H9 (cell line): ENCODE measurements at regions not wholly inside any gene's neighbourhood (a gene's known extent, or its start where the extent isn't known, plus 50 kb on each side); places are given as distances from the start of the nearest gene placed in this dataset.

Source experiments
- DNase-seq: peaks from one replicate; pipeline ENCODE4 v3.0.0-alpha.2; 2017
- H2AFZ ChIP-seq: one replicate; pipeline ENCODE4 v1.6.1; 2013; ENCODE audit warnings: mild to moderate bottlenecking, low read length, control low read depth, moderate library complexity
- H2AK5ac ChIP-seq: 2 replicates; pipeline ENCODE4 v1.6.1; 2013; ENCODE audit warnings: low read length, control low read depth, mixed read lengths; ENCODE audit not compliant: insufficient read length
- H2BK120ac ChIP-seq: one replicate; pipeline ENCODE4 v1.6.1; 2013; ENCODE audit warnings: low read depth, mild to moderate bottlenecking, low read length, control low read depth, inconsistent platforms; ENCODE audit not compliant: poor library complexity, severe bottlenecking
- H2BK12ac ChIP-seq: 2 replicates; pipeline ENCODE4 v1.6.1; 2013; ENCODE audit warnings: low read length, control low read depth, mixed read lengths, low read depth; ENCODE audit not compliant: insufficient read length
- H2BK15ac ChIP-seq: 2 replicates; pipeline ENCODE4 v1.6.1; 2013; ENCODE audit warnings: low read depth, low read length, control low read depth
- H2BK20ac ChIP-seq: one replicate; pipeline ENCODE4 v1.6.1; 2013; ENCODE audit warnings: low read depth, mild to moderate bottlenecking, low read length, control low read depth, inconsistent platforms; ENCODE audit not compliant: poor library complexity, severe bottlenecking
- H2BK5ac ChIP-seq: 2 replicates; pipeline ENCODE4 v1.6.1; 2013; ENCODE audit warnings: low read length, control low read depth, mixed read lengths; ENCODE audit not compliant: insufficient read length
- H3K14ac ChIP-seq: 2 replicates; pipeline ENCODE4 v1.6.1; 2013; ENCODE audit warnings: low read length, control low read depth; ENCODE audit not compliant: insufficient read depth
- H3K18ac ChIP-seq: 2 replicates; pipeline ENCODE4 v1.6.1; 2013; ENCODE audit warnings: low read depth, mild to moderate bottlenecking, mixed read lengths, low read length, control low read depth; ENCODE audit not compliant: insufficient read length
- H3K23ac ChIP-seq: 2 replicates; pipeline ENCODE4 v1.6.1; 2013; ENCODE audit warnings: low read length, control low read depth, mixed read lengths, low read depth; ENCODE audit not compliant: insufficient read length
- H3K23me2 ChIP-seq: 2 replicates; pipeline ENCODE4 v1.6.1; 2013; ENCODE audit warnings: low read depth, mild to moderate bottlenecking, mixed read lengths, low read length, control low read depth; ENCODE audit not compliant: insufficient read length, poor library complexity, severe bottlenecking
- H3K27ac ChIP-seq: 2 replicates; pipeline ENCODE4 v1.5.1; 2013; ENCODE audit warnings: low read length, control low read depth, mixed read lengths, low read depth; ENCODE audit not compliant: insufficient read length
- H3K27me3 ChIP-seq: 2 replicates; pipeline ENCODE4 v1.6.1; 2013; ENCODE audit warnings: low read length, control low read depth, inconsistent platforms; ENCODE audit not compliant: insufficient read depth
- H3K4ac ChIP-seq: 2 replicates; pipeline ENCODE4 v1.6.1; 2013; ENCODE audit warnings: low read depth, mild to moderate bottlenecking, control low read depth, inconsistent platforms, low read length, moderate library complexity
- H3K4me1 ChIP-seq: 2 replicates; pipeline ENCODE4 v1.6.1; 2013; ENCODE audit warnings: low read length, control low read depth, inconsistent platforms; ENCODE audit not compliant: insufficient read depth
- H3K4me2 ChIP-seq: 2 replicates; pipeline ENCODE4 v1.6.1; 2013; ENCODE audit warnings: low read length, control low read depth, mixed read lengths; ENCODE audit not compliant: insufficient read length, insufficient read depth
- H3K56ac ChIP-seq: 2 replicates; pipeline ENCODE4 v1.6.1; 2013; ENCODE audit warnings: low read depth, mild to moderate bottlenecking, mixed read lengths, low read length, control low read depth; ENCODE audit not compliant: insufficient read length
- H3K79me1 ChIP-seq: 2 replicates; pipeline ENCODE4 v1.6.1; 2013; ENCODE audit warnings: low read depth, mild to moderate bottlenecking, moderate library complexity, low read length, control low read depth, inconsistent platforms; ENCODE audit not compliant: insufficient read depth, poor library complexity, severe bottlenecking
- H3K79me2 ChIP-seq: 2 replicates; pipeline ENCODE4 v1.6.1; 2013; ENCODE audit warnings: low read length, control low read depth, inconsistent platforms; ENCODE audit not compliant: insufficient read depth
- H3K9ac ChIP-seq: 2 replicates; pipeline ENCODE4 v1.6.1; 2013; ENCODE audit warnings: low read length, control low read depth, mixed read lengths; ENCODE audit not compliant: insufficient read length; ENCODE audit errors: extremely low read depth
- H3K9me3 ChIP-seq: one replicate; pipeline ENCODE4 v1.6.1; 2013; ENCODE audit warnings: low read depth, low read length, inconsistent platforms; ENCODE audit not compliant: control insufficient read depth
- H3T11ph ChIP-seq: one replicate; pipeline ENCODE4 v1.6.1; 2013; ENCODE audit warnings: mild to moderate bottlenecking, low read length, control low read depth, inconsistent platforms
- H4K20me1 ChIP-seq: one replicate; pipeline ENCODE4 v1.6.1; 2013; ENCODE audit not compliant: control insufficient read depth, insufficient read length, insufficient read depth
- H4K5ac ChIP-seq: 2 replicates; pipeline ENCODE4 v1.6.1; 2013; ENCODE audit warnings: low read depth, mild to moderate bottlenecking, mixed read lengths, low read length, control low read depth; ENCODE audit not compliant: insufficient read length
- H4K8ac ChIP-seq: replicated peaks from 2 replicates; pipeline ENCODE4 v1.6.1; 2013; ENCODE audit warnings: low read length, control low read depth, mixed read lengths, low read depth; ENCODE audit not compliant: insufficient read length
- H4K91ac ChIP-seq: 2 replicates; pipeline ENCODE4 v1.6.1; 2013; ENCODE audit warnings: low read depth, mild to moderate bottlenecking, moderate library complexity, mixed read lengths, low read length, control low read depth; ENCODE audit not compliant: insufficient read length
- H3K27ac Mint-ChIP-seq, 3 experiments: 2 replicates in 2 of 3; 3 replicates in 1 of 3; pipeline ENCODE4 v1.8.0; 2020 to 2021; ENCODE audit warnings: mixed read lengths in 3 of 3, mild to moderate bottlenecking in 1 of 3, moderate library complexity in 1 of 3
- H3K27me3 Mint-ChIP-seq: 2 replicates; pipeline ENCODE4 v1.8.0; 2021; ENCODE audit warnings: low read depth, mild to moderate bottlenecking, moderate library complexity, mixed read lengths
- H3K36me3 Mint-ChIP-seq, 3 experiments: 2 replicates in 2 of 3; 3 replicates in 1 of 3; pipeline ENCODE4 v1.8.0; 2020 to 2021; ENCODE audit warnings: low read depth in 3 of 3, mixed read lengths in 3 of 3; ENCODE audit not compliant: insufficient read depth in 1 of 3
- H3K4me1 Mint-ChIP-seq, 2 experiments: 2 replicates each; pipeline ENCODE4 v1.8.0; 2020; ENCODE audit warnings: mixed read lengths in 2 of 2
- H3K4me3 Mint-ChIP-seq, 2 experiments: 2 replicates in 1 of 2; 3 replicates in 1 of 2; pipeline ENCODE4 v1.8.0; 2020 to 2021; ENCODE audit warnings: mild to moderate bottlenecking in 2 of 2, mixed read lengths in 2 of 2, moderate library complexity in 1 of 2
- H3K9me3 Mint-ChIP-seq, 2 experiments: 2 replicates in 1 of 2; 3 replicates in 1 of 2; pipeline ENCODE4 v1.8.0; 2020; ENCODE audit warnings: mild to moderate bottlenecking in 2 of 2, mixed read lengths in 2 of 2, moderate library complexity in 1 of 2
- WGBS: extraction: QIAGEN DNeasy Blood & Tissue Kit; methylation state at CpG from one replicate; pipeline ENCODE4 v1.1.7; 2013; ENCODE audit warnings: missing lambda C conversion rate, low lambda C conversion rate, mixed read lengths; ENCODE audit not compliant: insufficient read length; ENCODE audit errors: extremely low coverage; 5-methylcytosine and 5-hydroxymethylcytosine counted together
- TF ChIP-seq, protein P1 (sequence below): fragments of 200-600 bp; sonication (generic); conservative IDR thresholded peaks from 3 replicates; pipeline ENCODE4 v1.8.0; 2021; ENCODE audit warnings: antibody characterized with exemption, mild to moderate bottlenecking

GRCh38 chr5:24791326-24791725 lies 146.5 kb upstream of the CDH10 start:
- no peak overlapping the region for H4K91ac ChIP-seq
- H3K4me1 Mint-ChIP-seq, result peaks cover 2 to 3% of the 10 kb centered on the region in 2 experiments; a peak in 3 of 4 replicates
- H3K27ac Mint-ChIP-seq, result peak overlapping the region in 2 of 3 experiments; percentile 82 to 87; a peak in 4 of 7 replicates
- H3K4me1 ChIP-seq, result no peaks in the 10 kb centered on the region
- no peaks in the 10 kb centered on the region for H3K27me3 ChIP-seq
- H3K79me1 ChIP-seq, result no peaks in the 10 kb centered on the region
- H2BK15ac ChIP-seq, result no peak overlapping the region
- H3K9me3 ChIP-seq, result no peaks in the 10 kb centered on the region
- no peak overlapping the region for H3K4me3 Mint-ChIP-seq
- no peak overlapping the region for H3K27ac ChIP-seq
- no peak overlapping the region for H3K23ac ChIP-seq
- no peak overlapping the region for H2AK5ac ChIP-seq
- no CpG with 5 or more reads among the region's 4 CpGs for WGBS
- DNase-seq, result no peak
- no peak overlapping the region for H2BK20ac ChIP-seq
- H2BK120ac ChIP-seq, result no peak overlapping the region
- no peak overlapping the region for H3K14ac ChIP-seq
- no peak overlapping the region for H3K56ac ChIP-seq
- H3K9me3 Mint-ChIP-seq, result no peaks in the 10 kb centered on the region
- H4K20me1 ChIP-seq, result no peaks in the 10 kb centered on the region
- no peaks in the 10 kb centered on the region for H3K79me2 ChIP-seq
- no peaks in the 10 kb centered on the region for H3K27me3 Mint-ChIP-seq
- H3K9ac ChIP-seq, result no peak overlapping the region
- no peak overlapping the region for H2BK12ac ChIP-seq
- H2BK5ac ChIP-seq, result no peak overlapping the region
- H2AFZ ChIP-seq, result no peak overlapping the region
- no peak overlapping the region for H3K18ac ChIP-seq
- H3K4ac ChIP-seq, result no peak overlapping the region
- no peaks in the 10 kb centered on the region for H3K23me2 ChIP-seq
- TF ChIP-seq, protein P1, sequence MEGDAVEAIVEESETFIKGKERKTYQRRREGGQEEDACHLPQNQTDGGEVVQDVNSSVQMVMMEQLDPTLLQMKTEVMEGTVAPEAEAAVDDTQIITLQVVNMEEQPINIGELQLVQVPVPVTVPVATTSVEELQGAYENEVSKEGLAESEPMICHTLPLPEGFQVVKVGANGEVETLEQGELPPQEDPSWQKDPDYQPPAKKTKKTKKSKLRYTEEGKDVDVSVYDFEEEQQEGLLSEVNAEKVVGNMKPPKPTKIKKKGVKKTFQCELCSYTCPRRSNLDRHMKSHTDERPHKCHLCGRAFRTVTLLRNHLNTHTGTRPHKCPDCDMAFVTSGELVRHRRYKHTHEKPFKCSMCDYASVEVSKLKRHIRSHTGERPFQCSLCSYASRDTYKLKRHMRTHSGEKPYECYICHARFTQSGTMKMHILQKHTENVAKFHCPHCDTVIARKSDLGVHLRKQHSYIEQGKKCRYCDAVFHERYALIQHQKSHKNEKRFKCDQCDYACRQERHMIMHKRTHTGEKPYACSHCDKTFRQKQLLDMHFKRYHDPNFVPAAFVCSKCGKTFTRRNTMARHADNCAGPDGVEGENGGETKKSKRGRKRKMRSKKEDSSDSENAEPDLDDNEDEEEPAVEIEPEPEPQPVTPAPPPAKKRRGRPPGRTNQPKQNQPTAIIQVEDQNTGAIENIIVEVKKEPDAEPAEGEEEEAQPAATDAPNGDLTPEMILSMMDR, result no peak
- H3K4me2 ChIP-seq, result no peak overlapping the region
- H4K8ac ChIP-seq, result no peak overlapping the region
- H4K5ac ChIP-seq, result no peak overlapping the region
- H3T11ph ChIP-seq, result no peak overlapping the region
- H3K36me3 Mint-ChIP-seq, result no peaks in the 10 kb centered on the region
